ENCODE measurements at regions not wholly inside any gene's neighbourhood (a gene's known extent, or its start where the extent isn't known, plus 50 kb on each side); places are given as distances from the start of the nearest gene placed in this dataset.
A peak's percentile ranks its signal among the peaks of the same experiment; 100 is the strongest.

DNA sequence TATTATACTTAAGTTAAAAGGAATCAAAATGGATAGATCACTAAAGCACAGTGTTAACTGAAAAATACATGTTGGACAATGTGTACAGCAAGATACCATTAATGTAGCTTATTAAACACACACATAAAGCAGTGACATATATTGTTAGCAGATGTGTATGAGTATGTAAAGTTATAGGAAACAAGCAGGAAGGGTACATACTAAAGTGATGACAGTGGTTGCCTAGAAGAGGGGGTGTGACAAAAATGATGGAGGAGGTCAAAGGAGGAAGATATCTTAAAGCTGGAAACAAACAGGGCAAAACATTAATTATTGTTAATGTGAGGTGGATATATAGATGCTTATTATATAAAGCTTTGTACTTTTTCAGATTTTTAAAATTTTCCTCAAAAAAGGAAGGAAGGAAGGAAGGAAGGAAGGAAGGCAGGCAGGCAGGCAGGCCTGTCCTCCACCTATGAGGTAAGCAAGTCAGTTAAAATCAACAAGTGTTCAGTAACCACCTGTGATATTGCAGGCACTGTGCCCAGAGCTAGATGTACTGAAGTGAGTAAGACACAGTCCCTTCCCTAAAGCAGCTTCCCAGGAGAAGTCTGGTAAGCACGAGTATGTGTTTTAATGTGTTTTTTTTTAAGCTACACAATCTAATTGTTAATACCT is 252.9 kb upstream of the NR5A2 start (continued):
- TF ChIP-seq MAFK (conservative IDR thresholded peaks at IDR 0.05 in 1 of 2, IDR thresholded peaks at IDR 0.05 in 1 of 2; ENCODE audit: low read length in 2 of 2) = no peak

DNA sequence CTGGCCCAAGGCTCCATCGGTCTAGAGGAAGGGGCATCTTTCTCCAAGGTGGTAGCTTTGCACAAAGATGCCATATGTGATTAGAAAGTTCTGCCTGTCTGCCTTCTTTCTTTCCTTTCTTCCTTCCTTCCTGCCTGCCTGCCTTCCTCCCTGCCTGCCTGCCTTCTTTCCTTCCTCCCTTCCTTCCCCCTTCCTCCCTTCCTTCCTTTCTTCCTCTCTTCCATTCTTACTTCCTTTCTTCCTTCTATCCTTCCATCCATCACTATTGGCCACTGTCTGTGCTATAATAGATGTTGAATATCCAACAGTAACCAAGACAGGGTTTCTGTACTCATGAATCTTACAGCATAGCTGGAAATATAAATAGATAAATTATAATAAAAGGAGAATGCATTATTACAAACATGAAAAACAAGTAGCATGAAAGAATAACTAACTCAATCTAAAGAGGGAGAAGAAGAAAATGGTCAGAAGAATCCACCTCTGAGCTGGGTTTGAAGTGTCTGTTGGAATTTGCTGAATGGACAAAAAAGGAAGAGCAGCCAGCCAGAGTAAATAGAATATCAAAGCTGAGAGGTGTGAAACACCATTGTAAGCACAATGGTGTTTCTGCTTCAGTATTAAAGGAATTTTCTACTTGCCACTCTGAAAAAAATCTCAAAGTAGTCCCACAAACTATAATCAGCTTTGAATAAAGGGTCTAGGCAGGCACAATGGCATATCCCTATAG is 250.6 kb upstream of the NR5A2 start:
- Histone ChIP-seq H3K27ac (ENCODE audit: extremely low read length, insufficient read depth, low read length) (no peak overlapping the region), H3K9me3 (ENCODE audit: low read length) (no peaks in the 10 kb centered on the region), H3K4me3 (replicated peaks in 1 of 3; ENCODE audit: insufficient read depth in 1 of 3, low read depth in 2 of 3, low read length in 3 of 3) (no peak overlapping the region), H3K36me3 (replicated peaks in 1 of 2; ENCODE audit: control insufficient read depth in 1 of 2, insufficient read depth in 2 of 2, low read length in 2 of 2) (no peaks in the 10 kb centered on the region), H3K9ac (ENCODE audit: insufficient read depth, low read depth, low read length) (no peak overlapping the region), H3K4me2 (ENCODE audit: low read depth, low read length) (no peak overlapping the region), H3K79me2 (ENCODE audit: insufficient read depth, low read length) (no peaks in the 10 kb centered on the region), H3K4me1 (ENCODE audit: insufficient read depth, low read length) (no peaks in the 10 kb centered on the region), H4K20me1 (ENCODE audit: insufficient read depth, low read length) (no peaks in the 10 kb centered on the region), H2AFZ (ENCODE audit: low read length) (no peak overlapping the region), H3K27me3 (ENCODE audit: control insufficient read depth in 1 of 2, insufficient read depth in 2 of 2, low read length in 2 of 2) (no peaks in the 10 kb centered on the region)
- BruUV-seq (replicated peaks) = no TSS peak
- TF ChIP-seq TEAD3 (CRISPR knock-in tag; optimal IDR thresholded peaks at IDR 0.05; ENCODE audit: borderline replicate concordance) (no peak), MAFF (IDR thresholded peaks at IDR 0.05; ENCODE audit: low read depth, low read length) (peak; percentile 97), MAFK (conservative IDR thresholded peaks at IDR 0.05 in 1 of 2, IDR thresholded peaks at IDR 0.05 in 1 of 2; ENCODE audit: low read length in 2 of 2) (peak; percentile 96 to 97), ZNF788 (CRISPR knock-in tag; IDR thresholded peaks at IDR 0.05; ENCODE audit: borderline replicate concordance) (no peak)
- TF ChIP-seq, protein P1, sequence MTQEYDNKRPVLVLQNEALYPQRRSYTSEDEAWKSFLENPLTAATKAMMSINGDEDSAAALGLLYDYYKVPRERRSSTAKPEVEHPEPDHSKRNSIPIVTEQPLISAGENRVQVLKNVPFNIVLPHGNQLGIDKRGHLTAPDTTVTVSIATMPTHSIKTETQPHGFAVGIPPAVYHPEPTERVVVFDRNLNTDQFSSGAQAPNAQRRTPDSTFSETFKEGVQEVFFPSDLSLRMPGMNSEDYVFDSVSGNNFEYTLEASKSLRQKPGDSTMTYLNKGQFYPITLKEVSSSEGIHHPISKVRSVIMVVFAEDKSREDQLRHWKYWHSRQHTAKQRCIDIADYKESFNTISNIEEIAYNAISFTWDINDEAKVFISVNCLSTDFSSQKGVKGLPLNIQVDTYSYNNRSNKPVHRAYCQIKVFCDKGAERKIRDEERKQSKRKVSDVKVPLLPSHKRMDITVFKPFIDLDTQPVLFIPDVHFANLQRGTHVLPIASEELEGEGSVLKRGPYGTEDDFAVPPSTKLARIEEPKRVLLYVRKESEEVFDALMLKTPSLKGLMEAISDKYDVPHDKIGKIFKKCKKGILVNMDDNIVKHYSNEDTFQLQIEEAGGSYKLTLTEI (CRISPR knock-in tag; conservative IDR thresholded peaks at IDR 0.05) = no peak
- intact Hi-C loops (cut with micrococcal nuclease; ENCODE audit: unreplicated experiment) (no loop called here), in situ Hi-C loops (cut with HindIII; ENCODE audit: extremely low pct_ligation_motif_present, low pct_unique_long_range_greater_than_20kb) (no loop called here)
- CTCF ChIA-PET (ENCODE audit: low intra/inter-chr PET ratio, low total read pairs) = no interaction called here
- POLR2A ChIA-PET = no interaction called here
- DNase-seq (ENCODE audit: low spot score) (no peak), ATAC-seq (no peak), FAIRE-seq (no peak)
- 0% methylated on average over 1 of the region's 1 CpG for WGBS (ENCODE audit: low lambda C conversion rate)
